MM.1S (cell line): ENCODE measurements at regions not wholly inside any gene's neighbourhood (a gene's known extent, or its start where the extent isn't known, plus 50 kb on each side); places are given as distances from the start of the nearest gene placed in this dataset.

Source experiments
- CTCF ChIP-seq: fragments of 300-600 bp; sonication (generic); IDR thresholded peaks from 2 replicates; pipeline ENCODE4 v1.5.1; 2016; ENCODE audit warnings: antibody characterized with exemption, low read length, mixed read lengths
- EZH2 ChIP-seq: fragments of 300-600 bp; sonication (generic); optimal IDR thresholded peaks from 2 replicates; pipeline ENCODE3; 2017; ENCODE audit warnings: low read depth, mild to moderate bottlenecking, antibody characterized with exemption, low read length, mixed read lengths
- EZH2phosphoT487 ChIP-seq: fragments of 300-600 bp; sonication (generic); IDR thresholded peaks from 2 replicates; pipeline ENCODE4 v1.6.1; 2018; ENCODE audit warnings: antibody characterized with exemption, low read length

GRCh38 chrX:14243823-14244222 lies 214.1 kb upstream of the GEMIN8 start:
- TF ChIP-seq CTCF = no peak
- no peak for TF ChIP-seq EZH2
- no peak for TF ChIP-seq EZH2phosphoT487
